ENCODE measurements at regions not wholly inside any gene's neighbourhood (a gene's known extent, or its start where the extent isn't known, plus 50 kb on each side); places are given as distances from the start of the nearest gene placed in this dataset.

- no peak for DNase-seq (ENCODE audit: low spot score)
- Histone ChIP-seq H3K27ac (no peak overlapping the region), H3K4me3 (no peak overlapping the region)
- no peak for TF ChIP-seq CTCF (IDR thresholded peaks at IDR 0.05)
Observed at GRCh38 chr12:43148691-43149090, 403.3 kb downstream of the ADAMTS20 start.

- no peak for TF ChIP-seq CTCF (IDR thresholded peaks at IDR 0.05)
- DNase-seq (ENCODE audit: low spot score): no peak
- no peak overlapping the region for H3K27ac ChIP-seq
- no peak overlapping the region for H3K4me3 ChIP-seq
Observed at GRCh38 chr12:43147878-43148277, 404.1 kb downstream of the ADAMTS20 start.

DNA sequence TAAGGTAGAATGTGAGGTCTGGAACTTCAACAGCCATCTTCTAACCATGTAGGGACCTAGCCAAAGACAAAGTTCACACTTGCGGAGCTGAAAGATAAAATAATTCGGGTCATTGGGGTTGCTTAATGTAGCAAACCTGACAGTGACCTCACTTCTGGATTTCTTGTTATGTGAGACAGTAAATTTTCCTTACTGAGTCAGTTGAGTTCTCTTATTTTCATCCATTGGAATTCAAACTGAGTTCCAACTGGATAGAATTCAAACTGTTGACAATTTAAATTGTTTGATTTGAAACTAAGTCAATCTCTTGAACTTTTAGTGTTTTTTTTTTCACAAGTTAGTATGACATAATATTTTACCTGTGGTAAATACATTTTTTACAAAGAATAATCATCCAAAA, 406.5 kb downstream of the ADAMTS20 start:
- DNase-seq (ENCODE audit: low spot score): no peak
- TF ChIP-seq CTCF (IDR thresholded peaks at IDR 0.05): no peak
- Histone ChIP-seq H3K4me3 (no peak overlapping the region), H3K27ac (no peak overlapping the region)

GRCh38 chr12:43143278-43143677, 408.7 kb downstream of the ADAMTS20 start:
- DNase-seq (ENCODE audit: low spot score): no peak
- TF ChIP-seq CTCF (IDR thresholded peaks at IDR 0.05): no peak
- Histone ChIP-seq H3K27ac (no peak overlapping the region), H3K4me3 (no peak overlapping the region)

GRCh38 chr12:43132291-43132690, 419.7 kb downstream of the ADAMTS20 start:
- no peak for TF ChIP-seq CTCF (IDR thresholded peaks at IDR 0.05)
- DNase-seq (ENCODE audit: low spot score): no peak
- H3K4me3 ChIP-seq: no peak overlapping the region

GRCh38 chr12:43131301-43131700, 420.7 kb downstream of the ADAMTS20 start:
- no peak for TF ChIP-seq CTCF (IDR thresholded peaks at IDR 0.05)
- DNase-seq (ENCODE audit: low spot score): no peak
- Histone ChIP-seq H3K27ac (no peak overlapping the region), H3K4me3 (no peak overlapping the region)

More at GRCh38 chr12:43132291-43132690, 419.7 kb downstream of the ADAMTS20 start:
- H3K27ac ChIP-seq: no peak overlapping the region

DNA sequence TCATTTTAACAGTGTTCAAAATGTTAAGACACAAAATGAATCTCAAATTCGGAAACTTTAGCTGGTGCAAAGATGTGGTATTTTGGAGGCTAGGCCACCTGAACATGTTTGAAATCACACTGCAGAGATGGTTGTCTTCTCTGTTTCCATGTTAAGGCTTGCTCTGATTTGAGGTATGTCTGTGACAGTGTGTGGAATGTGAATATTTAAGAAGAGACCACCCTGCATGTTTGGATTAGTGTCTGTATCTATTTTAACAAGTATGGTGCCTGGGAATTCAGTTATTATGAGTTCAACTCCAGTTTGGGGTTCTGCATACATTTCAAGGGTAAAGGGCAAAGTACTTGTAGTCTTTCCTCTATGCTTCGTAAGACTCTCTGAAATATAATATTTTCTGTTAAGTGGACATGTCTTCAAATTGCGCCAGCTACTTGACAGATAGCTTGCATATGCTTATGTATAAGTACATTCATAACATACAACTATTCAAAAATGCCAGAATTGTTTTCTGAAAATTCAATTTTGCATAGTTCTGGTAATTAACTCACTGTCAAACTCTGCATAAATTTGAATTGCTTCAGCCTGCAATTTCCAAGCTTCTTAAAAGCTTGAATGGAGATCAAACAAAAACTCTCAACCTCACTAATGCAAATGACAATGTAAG, 424.0 kb downstream of the ADAMTS20 start:
- no peak for TF ChIP-seq CTCF (IDR thresholded peaks at IDR 0.05)
- DNase-seq (ENCODE audit: low spot score): no peak
- Histone ChIP-seq H3K4me3 (no peak overlapping the region), H3K27ac (no peak overlapping the region)

All from coronary artery (tissue), 2 donors.